SH-SY5Y (cell line): ENCODE measurements at regions not wholly inside any gene's neighbourhood (a gene's known extent, or its start where the extent isn't known, plus 50 kb on each side); places are given as distances from the start of the nearest gene placed in this dataset.

ENCODE experiments used
- GATA2 ChIP-seq: IDR thresholded peaks from 2 replicates; pipeline ENCODE4 v1.6.1; 2011; ENCODE audit warnings: mild to moderate bottlenecking, low read depth, low read length
- GATA3 ChIP-seq: IDR thresholded peaks from 2 replicates; pipeline ENCODE4 v1.6.1; 2011; ENCODE audit warnings: low read depth, mild to moderate bottlenecking, low read length, moderate library complexity

GRCh38 chr2:195331129-195331528 is 325.9 kb upstream of the SLC39A10 start:
- no peak for TF ChIP-seq GATA3
- TF ChIP-seq GATA2, result no peak

- no peak for TF ChIP-seq GATA3
- TF ChIP-seq GATA2, result no peak
Observed at GRCh38 chr2:195330513-195330956, 326.5 kb upstream of the SLC39A10 start.

- TF ChIP-seq GATA3 (no peak), GATA2 (no peak)
Observed at GRCh38 chr2:195326537-195326936, 330.5 kb upstream of the SLC39A10 start.

DNA sequence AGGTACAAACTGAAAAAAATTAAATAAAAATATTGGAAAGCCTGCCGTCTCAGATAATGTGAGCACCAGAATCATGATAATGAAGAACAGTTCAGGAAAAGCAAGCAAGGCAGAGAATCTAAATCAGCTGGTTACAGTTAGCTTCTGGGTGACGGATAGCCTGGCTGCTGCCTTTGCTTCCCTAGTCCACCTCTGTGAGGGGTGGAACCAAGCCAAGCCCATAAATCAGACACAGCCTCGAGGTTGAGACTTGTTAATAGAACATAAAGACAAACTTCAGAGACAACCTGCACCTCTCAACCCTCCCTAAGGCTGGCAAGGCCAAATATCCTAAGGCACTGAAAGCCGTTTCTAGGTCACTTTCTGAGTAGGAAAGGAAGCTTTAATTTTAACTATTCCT is 334.7 kb upstream of the SLC39A10 start:
- TF ChIP-seq GATA2 (peak; percentile 66), GATA3 (no peak)

DNA sequence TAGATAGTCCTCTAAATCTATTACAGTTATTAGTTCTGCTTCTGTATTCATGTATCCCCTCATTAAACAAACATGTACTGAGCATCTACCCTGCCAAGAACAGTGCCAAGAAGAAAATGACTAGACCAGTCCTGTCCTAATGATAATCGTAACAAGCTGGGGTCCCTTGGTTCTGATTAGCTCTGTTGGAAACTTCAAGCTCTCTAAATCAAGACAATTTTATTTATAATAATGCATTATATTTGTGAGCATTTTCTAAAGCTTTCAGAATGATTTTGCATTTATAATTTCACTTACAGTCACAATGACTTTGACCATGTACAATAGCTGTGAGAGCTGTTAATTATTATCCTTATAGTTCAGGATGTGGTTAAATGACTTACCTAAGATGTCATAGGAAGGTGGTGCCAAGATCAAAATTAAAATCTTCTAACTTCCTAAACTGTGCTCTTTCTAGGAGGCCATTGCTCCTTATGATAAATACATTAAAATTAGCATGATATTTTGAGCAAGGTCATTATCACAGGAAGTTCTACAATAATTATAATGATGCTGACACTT is 336.5 kb upstream of the SLC39A10 start:
- TF ChIP-seq GATA3 (no peak), GATA2 (no peak)

DNA sequence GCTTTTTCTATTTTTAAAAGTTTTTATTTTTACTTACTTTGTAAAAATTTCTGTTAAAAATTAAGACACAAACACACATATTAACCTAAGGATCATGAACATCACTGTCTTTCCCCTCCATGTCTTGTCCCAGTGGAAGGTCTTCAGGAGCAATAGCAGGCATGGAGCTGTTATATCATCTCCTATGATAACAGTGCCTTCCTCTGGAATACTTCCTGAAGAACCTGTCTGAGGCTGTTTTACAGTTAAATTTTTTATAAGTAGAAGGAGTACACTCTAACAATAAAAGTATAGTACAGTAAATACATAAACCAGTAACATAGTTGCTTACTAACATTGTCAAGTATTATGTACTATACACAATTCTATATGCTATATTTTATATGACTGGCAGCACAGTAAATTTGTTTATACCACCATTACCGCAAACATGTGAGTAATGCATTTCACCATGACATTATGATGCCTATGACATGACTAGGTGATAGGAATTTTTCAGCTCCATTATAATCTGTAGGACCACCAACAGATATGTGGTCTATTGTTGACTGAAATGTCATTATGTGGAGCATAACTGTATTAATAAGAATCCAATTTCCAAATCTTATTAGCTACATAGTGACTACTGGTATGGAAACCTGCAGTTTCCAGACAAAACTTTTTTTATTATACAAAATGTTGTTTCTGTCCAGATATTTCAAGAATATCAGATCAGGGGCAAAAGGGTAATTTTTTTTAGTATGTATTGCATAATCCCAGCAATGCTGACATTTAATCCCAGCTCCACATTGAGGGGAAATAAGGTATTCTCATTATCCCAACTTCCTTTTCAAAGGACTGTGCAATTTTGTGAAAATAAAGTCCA is 337.2 kb upstream of the SLC39A10 start:
- TF ChIP-seq GATA2, result no peak
- TF ChIP-seq GATA3, result no peak

GRCh38 chr2:195319112-195319460 is 337.9 kb upstream of the SLC39A10 start:
- TF ChIP-seq GATA2, result no peak
- TF ChIP-seq GATA3, result no peak

- TF ChIP-seq GATA3 (no peak), GATA2 (no peak)
Observed at GRCh38 chr2:195318440-195319111, 338.4 kb upstream of the SLC39A10 start.

GRCh38 chr2:195317550-195317949 is 339.5 kb upstream of the SLC39A10 start:
- TF ChIP-seq GATA2 (peak; percentile 84), GATA3 (peak; percentile 54)

DNA sequence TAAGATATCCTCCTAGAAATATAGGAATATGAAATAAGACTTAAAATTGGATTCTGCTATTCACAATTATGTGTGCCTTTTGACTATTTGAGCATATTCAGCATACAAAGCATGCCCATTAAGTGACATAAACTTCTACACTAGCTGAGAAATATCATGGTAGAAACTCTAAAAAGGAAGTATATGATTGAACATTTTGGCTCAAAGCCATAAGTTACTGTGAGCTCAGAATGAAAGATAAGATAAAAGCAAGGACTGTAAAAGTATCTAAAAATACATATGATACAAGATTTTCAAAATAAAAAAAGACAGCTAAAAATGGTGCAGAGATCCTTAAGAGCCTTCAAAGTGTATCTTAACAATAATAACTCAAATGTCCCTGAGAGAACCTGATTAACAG is 340.5 kb upstream of the SLC39A10 start:
- TF ChIP-seq GATA2 (no peak), GATA3 (no peak)

- TF ChIP-seq GATA3 (no peak), GATA2 (no peak)
Observed at GRCh38 chr2:195313962-195314361, 343.1 kb upstream of the SLC39A10 start.

- no peak for TF ChIP-seq GATA3
- no peak for TF ChIP-seq GATA2
Observed at GRCh38 chr2:195312662-195313061, 344.4 kb upstream of the SLC39A10 start.

- TF ChIP-seq GATA3 (no peak), GATA2 (no peak)
Observed at GRCh38 chr2:195308163-195308562, 348.9 kb upstream of the SLC39A10 start.

- TF ChIP-seq GATA3, result no peak
- TF ChIP-seq GATA2, result no peak
Observed at GRCh38 chr2:195307751-195308150, 349.3 kb upstream of the SLC39A10 start.

- TF ChIP-seq GATA2 (no peak), GATA3 (no peak)
Observed at GRCh38 chr2:195304310-195304709, 352.7 kb upstream of the SLC39A10 start.

DNA sequence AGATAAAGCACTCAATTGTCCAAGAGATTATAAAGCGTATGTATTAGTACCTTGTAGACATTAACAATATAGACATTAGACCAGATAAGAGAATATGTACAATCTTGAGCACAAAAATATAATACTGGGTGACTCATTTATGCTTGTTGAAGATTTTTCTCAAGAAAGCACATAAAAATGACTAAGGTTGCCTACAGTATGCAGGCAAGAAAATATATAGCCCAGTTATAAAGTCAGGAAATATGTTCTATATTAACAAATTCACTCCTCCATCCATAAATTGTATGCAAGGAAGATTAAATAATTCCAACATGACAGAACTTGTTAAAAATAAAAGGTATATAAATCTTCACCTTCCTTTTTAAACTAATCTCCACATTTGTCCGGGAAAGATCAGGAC is 356.4 kb upstream of the SLC39A10 start:
- TF ChIP-seq GATA2 (no peak), GATA3 (no peak)
